NCI-H1048 (cell line): ENCODE measurements at regions not wholly inside any gene's neighbourhood (a gene's known extent, or its start where the extent isn't known, plus 50 kb on each side); places are given as distances from the start of the nearest gene placed in this dataset.

Source experiments
- DNase-seq: peaks from one replicate; lab custom pipeline; 2025; lab: John Stamatoyannopoulos, UW

GRCh38 chr6:16078064-16078463, 50.8 kb upstream of the MYLIP start:
- no peak for DNase-seq

DNA sequence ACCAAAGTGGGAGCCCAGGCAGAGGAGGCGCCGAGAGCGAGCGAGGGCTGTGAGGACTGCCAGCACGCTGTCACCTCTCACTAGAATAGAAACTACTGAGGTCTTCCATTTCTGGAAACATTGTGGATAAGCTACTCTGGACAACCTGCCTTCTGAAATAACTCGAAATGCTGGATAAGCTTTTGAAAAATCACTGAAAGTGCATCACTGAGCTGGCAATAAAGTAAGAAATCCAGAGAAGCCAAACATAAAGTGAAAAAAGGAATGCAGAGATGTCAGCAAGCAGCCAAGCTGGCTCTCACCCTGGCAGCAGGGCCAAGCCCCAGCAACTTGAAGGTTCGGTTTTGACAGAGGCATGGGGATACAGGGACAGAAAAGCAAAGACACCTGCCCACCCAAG, 59.2 kb upstream of the MYLIP start:
- no peak for DNase-seq

DNA sequence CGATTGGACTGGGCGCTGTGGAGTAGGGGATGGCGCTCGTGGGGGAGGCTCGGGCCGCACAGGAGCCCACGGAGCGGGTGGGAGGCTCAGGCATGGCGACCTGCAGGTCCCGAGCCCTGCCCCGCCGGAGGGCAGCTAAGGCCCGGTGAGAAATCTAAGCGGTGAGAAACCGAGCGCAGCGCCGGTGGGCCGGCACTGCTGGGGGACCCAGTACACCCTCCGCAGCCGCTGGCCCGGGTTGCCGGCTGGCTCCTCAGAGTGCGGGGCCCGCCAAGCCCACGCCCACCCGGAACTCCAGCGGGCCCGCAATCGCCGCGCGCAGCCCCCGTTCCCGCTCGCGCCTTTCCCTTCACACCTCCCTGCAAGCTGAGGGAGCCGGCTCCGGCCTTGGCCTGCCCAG, 59.7 kb upstream of the MYLIP start:
- DNase-seq = no peak

DNA sequence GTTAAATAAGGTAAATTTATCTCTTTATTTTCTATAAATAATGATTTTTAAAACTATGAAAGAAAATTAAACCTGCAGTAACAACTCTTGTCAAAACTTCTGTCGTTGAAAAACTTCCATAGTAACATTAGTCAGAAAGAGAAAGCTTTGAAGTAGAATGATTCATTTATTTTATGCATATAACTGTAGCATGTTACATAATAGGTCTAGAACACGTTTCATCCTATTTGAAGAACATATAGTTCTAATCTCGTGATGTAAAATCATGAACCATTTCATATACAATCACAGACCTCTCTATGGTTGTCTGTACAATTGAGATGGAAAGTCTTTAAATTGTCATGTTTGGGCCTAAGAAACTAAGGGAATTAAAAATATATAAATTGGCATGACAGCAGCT, 61.3 kb upstream of the MYLIP start:
- no peak for DNase-seq

DNA sequence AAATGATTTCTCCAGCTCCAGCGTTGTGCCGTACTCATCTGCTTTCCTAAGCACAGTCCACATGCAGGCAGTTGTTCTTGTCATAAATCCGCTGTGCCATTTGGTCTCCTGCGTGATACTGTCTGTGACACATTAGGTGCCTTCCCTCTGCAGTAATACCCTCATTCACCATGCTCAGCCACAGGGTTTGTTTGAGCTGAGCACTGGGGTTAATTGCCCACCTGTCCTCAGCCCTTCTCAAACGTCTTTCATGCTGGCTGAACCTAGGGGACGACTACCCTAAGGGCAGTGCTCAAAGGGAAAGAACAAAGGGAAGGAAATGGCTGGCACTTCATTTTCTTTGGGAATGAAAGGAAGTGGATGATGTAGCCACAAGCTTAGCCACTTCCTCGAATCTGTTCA, 64.2 kb upstream of the MYLIP start:
- no peak for DNase-seq

- no peak for DNase-seq
Observed at GRCh38 chr6:16063580-16063979, 65.3 kb upstream of the MYLIP start.

GRCh38 chr6:16061818-16062217, 67.1 kb upstream of the MYLIP start:
- no peak for DNase-seq

- DNase-seq = no peak
Observed at GRCh38 chr6:16060039-16060438, 68.8 kb upstream of the MYLIP start.

GRCh38 chr6:16059496-16059895, 69.4 kb upstream of the MYLIP start:
- DNase-seq = no peak

GRCh38 chr6:16058929-16059345, 69.9 kb upstream of the MYLIP start:
- no peak for DNase-seq

DNA sequence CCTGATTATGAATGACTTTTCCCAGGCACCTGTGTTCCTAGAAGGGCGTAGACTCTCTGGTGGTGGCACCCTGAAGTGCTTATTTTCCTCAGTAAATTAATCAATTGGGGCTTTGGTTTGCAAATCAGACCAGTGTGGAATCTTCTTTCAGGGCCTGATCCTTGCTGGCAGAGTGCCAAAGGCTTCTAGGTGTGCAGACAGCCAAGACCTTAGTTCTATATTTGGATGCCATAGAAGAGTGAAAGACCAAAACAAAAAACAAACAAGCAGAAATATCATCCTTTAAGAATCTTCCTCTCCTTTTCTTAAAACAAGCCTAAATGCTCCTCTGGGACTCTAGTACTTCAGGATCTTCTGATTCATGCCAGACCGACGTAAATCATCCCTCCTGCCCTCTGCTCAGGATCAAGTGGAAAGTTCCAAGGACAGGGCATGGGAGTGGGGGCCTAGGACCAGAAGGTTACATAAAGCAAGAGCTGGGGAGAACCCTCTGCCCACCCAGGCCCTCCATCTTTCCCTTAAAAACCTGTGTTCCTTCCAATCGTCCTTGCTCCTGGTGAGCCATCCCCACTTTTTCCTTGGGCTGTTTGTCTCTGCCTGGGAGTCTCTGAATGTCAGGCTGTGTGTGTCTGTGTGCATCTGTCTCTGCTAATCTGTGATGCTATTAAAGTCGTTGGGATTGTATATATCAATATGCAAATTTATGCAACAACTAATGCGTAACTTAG, 70.5 kb upstream of the MYLIP start:
- DNase-seq = no peak

DNA sequence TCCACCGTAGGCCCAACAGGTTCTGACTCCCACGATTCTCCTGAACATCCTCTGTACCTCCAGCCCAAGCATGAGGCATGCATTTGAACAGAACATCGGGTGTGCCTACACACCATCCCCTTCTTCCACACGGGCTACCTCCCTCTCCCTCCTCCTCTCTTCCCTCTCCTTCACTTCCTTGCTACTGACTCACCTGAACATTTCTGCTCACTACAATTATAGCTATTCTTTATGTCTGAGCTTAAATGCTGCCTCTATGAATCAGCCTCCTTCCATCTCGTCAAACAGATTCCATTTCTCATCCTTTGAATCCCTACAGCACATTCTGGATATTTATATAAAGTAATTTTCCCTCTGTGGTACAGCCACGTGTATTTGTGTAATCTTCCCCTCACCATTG, 71.4 kb upstream of the MYLIP start:
- DNase-seq = no peak

DNA sequence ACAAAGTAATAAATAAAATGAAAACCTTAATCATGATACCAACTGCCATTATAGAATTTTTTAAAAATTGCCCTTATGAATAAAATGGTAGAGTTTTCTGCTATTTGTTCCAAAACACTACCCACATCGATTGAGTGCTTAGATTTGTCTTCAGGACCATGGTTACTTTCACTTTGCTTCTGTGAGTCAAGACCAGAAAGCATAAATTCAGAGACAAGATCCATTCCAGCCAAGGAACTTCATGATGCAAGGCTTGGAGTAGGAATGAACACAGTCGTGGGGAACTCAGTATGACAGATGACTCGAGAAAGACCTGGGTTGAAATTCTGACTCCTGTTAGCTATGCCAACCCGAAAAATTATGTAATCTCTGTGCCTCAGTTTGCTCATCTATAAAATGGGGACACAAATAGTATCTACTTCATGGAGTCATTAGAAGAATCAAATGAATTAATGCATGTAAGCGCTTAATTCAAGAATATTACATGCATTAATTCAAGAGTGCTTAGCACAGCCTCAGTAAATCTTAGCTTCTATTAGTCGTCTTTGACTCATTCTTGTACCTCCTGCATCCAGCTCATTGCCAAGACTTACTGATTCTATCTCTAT, 72.5 kb upstream of the MYLIP start:
- no peak for DNase-seq

DNA sequence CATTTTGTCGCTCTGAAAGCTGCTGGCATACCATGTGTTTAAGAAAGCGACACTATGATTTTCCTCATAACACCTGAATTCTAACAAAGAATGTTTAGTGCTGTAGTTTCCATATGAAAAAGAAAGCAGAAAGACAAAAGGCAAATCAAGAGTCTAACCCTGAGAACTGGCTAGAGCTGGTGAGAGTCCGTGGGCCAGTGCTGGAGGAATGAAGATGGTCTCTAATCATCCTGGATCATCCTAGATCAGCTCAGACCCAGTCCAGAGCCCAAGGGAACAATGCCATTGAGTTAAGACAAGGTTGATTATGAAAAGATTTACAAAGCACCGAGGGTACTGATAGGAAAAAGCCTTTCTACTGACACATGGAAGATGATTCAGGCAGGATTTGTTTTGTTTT, 73.0 kb upstream of the MYLIP start:
- DNase-seq = no peak

- no peak for DNase-seq
Observed at GRCh38 chr6:16049168-16049567, 79.7 kb upstream of the MYLIP start.

GRCh38 chr6:16048221-16048620, 80.7 kb upstream of the MYLIP start:
- DNase-seq = no peak

GRCh38 chr6:16047435-16047990, 81.4 kb upstream of the MYLIP start:
- DNase-seq = no peak

DNA sequence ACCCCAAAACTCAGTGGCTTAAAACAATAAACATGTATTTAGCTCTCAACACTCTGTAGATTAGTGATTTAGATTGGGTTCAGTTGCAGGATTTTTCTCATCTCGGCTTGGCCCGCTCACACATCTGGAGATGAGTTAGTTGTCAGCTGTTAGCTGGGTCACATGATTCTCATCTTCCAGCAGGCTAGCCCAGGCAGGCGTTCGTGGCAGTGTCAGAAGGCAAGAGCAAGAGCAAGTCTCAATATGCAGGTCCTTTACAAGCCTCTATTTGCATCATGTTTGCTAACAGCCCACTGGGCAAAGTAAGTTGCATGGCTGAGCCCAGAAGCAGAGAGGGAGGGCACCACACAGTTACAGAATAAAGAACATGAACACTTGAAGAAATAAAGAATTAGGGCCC, 83.6 kb upstream of the MYLIP start:
- no peak for DNase-seq

DNA sequence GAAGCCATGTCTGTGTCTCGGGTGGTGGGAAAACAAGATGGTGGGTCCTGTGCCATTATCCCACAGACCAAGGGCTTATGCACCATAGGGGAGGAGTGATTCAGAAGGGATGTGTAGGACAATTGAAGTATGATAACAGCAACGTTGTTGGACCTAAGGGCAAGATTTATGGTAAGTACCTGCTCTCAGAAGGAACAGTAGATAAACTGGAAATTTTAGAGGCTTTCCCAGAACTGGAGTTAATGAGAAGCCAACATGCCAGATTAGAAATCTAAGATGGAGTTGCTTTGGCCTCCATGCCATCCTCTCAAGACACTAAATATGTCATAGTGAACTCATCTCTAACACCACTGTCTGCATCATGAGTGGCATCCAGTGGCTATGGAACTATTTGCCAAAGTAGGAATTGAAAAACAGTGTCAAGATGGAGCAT, 84.7 kb upstream of the MYLIP start:
- DNase-seq = no peak

- no peak for DNase-seq
Observed at GRCh38 chr6:16043171-16044135, 85.4 kb upstream of the MYLIP start.

DNA sequence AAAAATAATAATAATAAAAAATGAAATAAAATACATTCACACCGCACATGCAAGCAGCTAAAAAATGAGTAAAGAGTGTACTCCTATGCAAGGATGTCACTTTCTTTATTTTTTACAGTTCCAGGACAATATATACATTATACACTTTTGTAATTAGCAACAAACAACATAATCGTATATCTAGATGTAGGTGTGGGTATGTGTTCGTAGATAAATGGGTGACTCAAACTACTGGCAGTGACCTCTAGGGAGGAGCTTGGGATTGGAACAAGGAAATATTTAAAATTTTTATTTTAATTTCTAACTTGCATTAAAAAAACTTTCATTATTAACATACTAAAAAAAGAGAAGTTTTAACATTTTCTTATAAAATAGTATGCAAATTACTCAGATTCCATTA, 86.1 kb upstream of the MYLIP start:
- no peak for DNase-seq

DNA sequence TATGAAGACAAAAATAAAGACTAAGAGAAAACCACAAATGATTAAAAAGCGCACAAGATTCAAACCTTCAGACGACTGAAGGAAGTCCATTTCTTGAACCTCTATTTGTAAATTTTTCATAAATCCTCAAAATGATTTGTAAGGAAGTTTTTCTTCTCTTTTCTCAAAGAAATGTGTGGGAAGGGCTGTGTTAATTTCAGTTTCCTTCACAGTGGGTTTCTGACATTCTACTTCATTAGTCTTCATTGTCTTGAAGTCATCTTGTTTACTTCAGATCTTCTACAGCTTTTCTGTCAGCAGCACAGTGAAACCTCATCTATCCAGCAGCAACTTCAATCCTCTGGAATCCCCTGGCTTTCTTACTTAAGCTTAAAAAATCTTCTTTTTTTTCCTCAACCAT, 87.6 kb upstream of the MYLIP start:
- no peak for DNase-seq

- no peak for DNase-seq
Observed at GRCh38 chr6:16040628-16040974, 88.3 kb upstream of the MYLIP start.
